H1 (cell line): ENCODE measurements at regions not wholly inside any gene's neighbourhood (a gene's known extent, or its start where the extent isn't known, plus 50 kb on each side); places are given as distances from the start of the nearest gene placed in this dataset.
A peak's percentile ranks its signal among the peaks of the same experiment; 100 is the strongest.

ENCODE experiments used
- CTCF ChIA-PET: fragments of 300-600 bp; sonication (Branson Sonifier 250); formaldehyde crosslinking; loops from one replicate; lab custom pipeline; 2021; ENCODE audit not compliant: partially characterized antibody; lab: Charles Lee
- POLR2A ChIA-PET: fragments of 300-600 bp; sonication (Branson Sonifier 250); formaldehyde crosslinking; loops from one replicate; lab custom pipeline; 2021; ENCODE audit warnings: inconsistent platforms; ENCODE audit not compliant: partially characterized antibody; lab: Charles Lee
- DNase-seq, 2 experiments: peaks; one replicate each; pipeline versions ENCODE4 v3.0.0 to v3.0.0-alpha.2; 2010 to 2022; ENCODE audit warnings: low spot score in 2 of 2, low read depth in 1 of 2, mixed read lengths in 1 of 2
- FAIRE-seq: peaks from 2 replicates; lab custom pipeline; 2011; peaks lifted over from hg19 to GRCh38; lab: Jason Lieb, UNC
- H2AFZ ChIP-seq: 2 replicates; pipeline ENCODE4 v1.8.1; 2012; ENCODE audit warnings: low read length, inconsistent platforms
- H2AK5ac ChIP-seq: 2 replicates; pipeline ENCODE4 v1.6.1; 2013; ENCODE audit warnings: low read depth, low read length
- H2BK120ac ChIP-seq: replicated peaks from 2 replicates; pipeline ENCODE3; 2013; ENCODE audit warnings: low read depth, low read length, inconsistent platforms
- H2BK12ac ChIP-seq: 2 replicates; pipeline ENCODE4 v1.6.1; 2013; ENCODE audit warnings: low read depth, low read length
- H2BK15ac ChIP-seq: 2 replicates; pipeline ENCODE4 v1.6.1; 2013; ENCODE audit warnings: low read length
- H2BK20ac ChIP-seq: 2 replicates; pipeline ENCODE4 v1.6.1; 2013; ENCODE audit warnings: low read length
- H2BK5ac ChIP-seq: 2 replicates; pipeline ENCODE4 v1.6.1; 2013; ENCODE audit warnings: low read depth, low read length
- H3K14ac ChIP-seq: 2 replicates; pipeline ENCODE4 v1.6.1; 2013; ENCODE audit warnings: inconsistent platforms; ENCODE audit not compliant: insufficient read length
- H3K18ac ChIP-seq: 2 replicates; pipeline ENCODE4 v1.6.1; 2013; ENCODE audit warnings: low read length; ENCODE audit errors: extremely low read depth
- H3K23ac ChIP-seq: 2 replicates; pipeline ENCODE4 v1.6.1; 2013; ENCODE audit warnings: inconsistent platforms; ENCODE audit not compliant: insufficient read length
- H3K23me2 ChIP-seq: 2 replicates; pipeline ENCODE4 v1.6.1; 2013; ENCODE audit warnings: low read depth, low read length
- H3K27ac ChIP-seq: 2 replicates; pipeline ENCODE4 v1.6.1; 2011; ENCODE audit warnings: low read depth, low read length, inconsistent platforms
- H3K27me3 ChIP-seq, 4 experiments: replicated peaks in 1 of 4; 1 replicate in 1 of 4; 2 replicates in 3 of 4; pipeline versions ENCODE4 v1.6.1 to v1.8.1; 2011 to 2013; ENCODE audit warnings: low read length in 3 of 4, mild to moderate bottlenecking in 3 of 4, inconsistent platforms in 2 of 4, mixed read lengths in 2 of 4, moderate library complexity in 1 of 4; ENCODE audit not compliant: control insufficient read depth in 3 of 4, insufficient read depth in 3 of 4; ENCODE audit errors: extremely low read depth in 1 of 4
- H3K36me3 ChIP-seq, 4 experiments: 2 replicates each; pipeline versions ENCODE4 v1.6.1 to v1.8.1; 2011 to 2013; ENCODE audit warnings: mild to moderate bottlenecking in 4 of 4, low read length in 3 of 4, moderate library complexity in 2 of 4, control low read depth in 1 of 4, inconsistent platforms in 1 of 4; ENCODE audit not compliant: insufficient read depth in 4 of 4, control insufficient read depth in 2 of 4
- H3K4ac ChIP-seq: replicated peaks from 2 replicates; pipeline ENCODE3; 2013; ENCODE audit warnings: low read length, low read depth, mixed read lengths, inconsistent platforms; ENCODE audit not compliant: insufficient read length
- H3K4me1 ChIP-seq, 4 experiments: replicated peaks in 1 of 4; 1 replicate in 1 of 4; 2 replicates in 3 of 4; pipeline versions ENCODE4 v1.6.1 to v1.8.1; 2011 to 2013; ENCODE audit warnings: low read length in 3 of 4, inconsistent platforms in 2 of 4, mixed read lengths in 1 of 4; ENCODE audit not compliant: insufficient read depth in 4 of 4, control insufficient read depth in 3 of 4
- H3K4me2 ChIP-seq, 2 experiments: 2 replicates each; pipeline versions ENCODE4 v1.6.1 to v1.8.1; 2011 to 2013; ENCODE audit warnings: low read depth in 2 of 2, low read length in 2 of 2, control low read depth in 1 of 2, inconsistent platforms in 1 of 2, mild to moderate bottlenecking in 1 of 2; ENCODE audit not compliant: insufficient read depth in 1 of 2
- H3K4me3 ChIP-seq, 4 experiments: fragments of 200-600, 300-600 bp in 1 of 4; sonication (generic), shearing (Covaris generic), sonication (Bioruptor Twin) in 1 of 4; 2 replicates each; pipeline versions ENCODE4 v1.5.1 to v1.8.1; 2011 to 2016; ENCODE audit warnings: low read length in 4 of 4, low read depth in 3 of 4, control low read depth in 2 of 4, inconsistent platforms in 2 of 4, mild to moderate bottlenecking in 2 of 4, mixed read lengths in 1 of 4, moderate library complexity in 1 of 4; ENCODE audit not compliant: insufficient read depth in 2 of 4; ENCODE audit errors: extremely low read depth in 1 of 4
- H3K56ac ChIP-seq: replicated peaks from 2 replicates; pipeline ENCODE3; 2013; ENCODE audit warnings: low read depth, mild to moderate bottlenecking, mixed read lengths, low read length, inconsistent platforms; ENCODE audit not compliant: insufficient read length
- H3K79me1 ChIP-seq: 2 replicates; pipeline ENCODE4 v1.6.1; 2013; ENCODE audit warnings: low read depth, low read length, control low read depth
- H3K79me2 ChIP-seq, 2 experiments: 2 replicates each; pipeline versions ENCODE4 v1.6.1 to v1.8.1; 2012 to 2013; ENCODE audit warnings: low read length in 2 of 2, mild to moderate bottlenecking in 2 of 2, inconsistent platforms in 1 of 2; ENCODE audit not compliant: insufficient read depth in 2 of 2, control insufficient read depth in 1 of 2
- H3K9ac ChIP-seq, 4 experiments: replicated peaks in 1 of 4; 1 replicate in 1 of 4; 2 replicates in 3 of 4; pipeline versions ENCODE4 v1.6.1 to v1.8.1; 2011 to 2013; ENCODE audit warnings: low read depth in 3 of 4, low read length in 3 of 4, control low read depth in 2 of 4, mild to moderate bottlenecking in 2 of 4, moderate library complexity in 2 of 4, inconsistent platforms in 1 of 4; ENCODE audit errors: extremely low read depth in 1 of 4
- H3K9me3 ChIP-seq, 2 experiments: 2 replicates each; pipeline versions ENCODE4 v1.6.1 to v1.8.1; 2012 to 2013; ENCODE audit warnings: mild to moderate bottlenecking in 2 of 2, moderate library complexity in 2 of 2, control low read depth in 1 of 2, inconsistent platforms in 1 of 2, low read depth in 1 of 2, low read length in 1 of 2, mixed read lengths in 1 of 2; ENCODE audit not compliant: insufficient read depth in 2 of 2
- H4K20me1 ChIP-seq, 2 experiments: replicated peaks in 1 of 2; 2 replicates each; pipeline versions ENCODE3 to v1.8.1; 2011 to 2013; ENCODE audit warnings: inconsistent platforms in 2 of 2, low read length in 2 of 2, mild to moderate bottlenecking in 1 of 2; ENCODE audit not compliant: insufficient read depth in 2 of 2, control insufficient read depth in 1 of 2
- H4K5ac ChIP-seq: 2 replicates; pipeline ENCODE4 v1.6.1; 2013; ENCODE audit warnings: low read length, low read depth, mixed read lengths, inconsistent platforms; ENCODE audit not compliant: insufficient read length
- H4K8ac ChIP-seq: 2 replicates; pipeline ENCODE4 v1.8.0; 2013; ENCODE audit warnings: mild to moderate bottlenecking, moderate library complexity, low read length, inconsistent platforms; ENCODE audit not compliant: insufficient read depth; ENCODE audit errors: extremely low read depth
- H4K91ac ChIP-seq: replicated peaks from 2 replicates; pipeline ENCODE3; 2013; ENCODE audit warnings: low read length, mixed read lengths, inconsistent platforms; ENCODE audit not compliant: insufficient read length
- ASH2L ChIP-seq: fragments of 200-600, 300-600 bp; sonication (generic); IDR thresholded peaks from one replicate; pipeline ENCODE4 v1.7.1; 2017; ENCODE audit warnings: low read length
- CTCF ChIP-seq, 3 experiments: IDR thresholded peaks; 1 replicate in 2 of 3; 2 replicates in 1 of 3; pipeline versions ENCODE4 v1.5.1 to v1.6.1; 2011; ENCODE audit warnings: low read length in 3 of 3, mild to moderate bottlenecking in 3 of 3, inconsistent platforms in 2 of 3, low read depth in 1 of 3, moderate library complexity in 1 of 3; ENCODE audit not compliant: insufficient read depth in 1 of 3; ENCODE audit errors: control extremely low read depth in 1 of 3
- RAD21 ChIP-seq, 2 experiments: IDR thresholded peaks in 1 of 2; conservative IDR thresholded peaks in 1 of 2; 2 replicates each; pipeline ENCODE4 v1.6.1; 2011; ENCODE audit warnings: low read depth in 2 of 2, low read length in 2 of 2, improper control_type of control experiment in 1 of 2, inconsistent platforms in 1 of 2, mild to moderate bottlenecking in 1 of 2, moderate library complexity in 1 of 2
- WGBS, 2 experiments: shearing (Covaris generic) in 1 of 2; methylation state at CpG; one replicate each; pipeline versions ENCODE4 v1.1.6 to v1.1.7; 2013 to 2015; ENCODE audit warnings: low lambda C conversion rate in 2 of 2, mixed read lengths in 2 of 2, inconsistent platforms in 1 of 2, low coverage in 1 of 2, missing lambda C conversion rate in 1 of 2; ENCODE audit not compliant: insufficient replicate concordance in 2 of 2, insufficient coverage in 1 of 2, insufficient read length in 1 of 2; ENCODE audit errors: extremely low coverage in 1 of 2, missing lambda C conversion rate in 1 of 2; 5-methylcytosine and 5-hydroxymethylcytosine counted together

DNA sequence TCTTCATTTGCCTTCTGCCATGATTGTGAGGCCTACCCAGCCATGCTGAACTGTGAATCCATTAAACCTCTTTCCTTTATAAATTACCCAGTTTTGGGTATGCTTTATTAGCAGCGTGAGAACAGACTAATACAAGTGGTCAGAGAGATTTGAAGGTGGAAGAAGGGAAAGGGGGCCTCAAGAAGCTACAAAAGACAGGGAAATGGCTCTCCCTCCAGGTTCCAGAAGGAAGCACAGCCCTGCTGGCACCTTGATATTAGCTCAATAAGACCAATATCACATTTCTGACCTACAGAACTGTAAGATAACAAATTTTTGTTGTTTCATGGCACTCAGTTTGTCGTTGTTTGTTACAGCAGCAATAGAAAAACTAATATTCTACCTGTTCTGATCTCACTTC, 536.5 kb upstream of the MARCKS start:
- Histone ChIP-seq H3K36me3 (no peaks in the 10 kb centered on the region; a peak in 1 of 8 replicates), H3K9me3 (no peaks in the 10 kb centered on the region), H3K14ac (no peak overlapping the region), H3K27ac (no peak overlapping the region), H2BK20ac (no peak overlapping the region), H4K8ac (no peak overlapping the region), H4K20me1 (no peaks in the 10 kb centered on the region), H3K4me3 (no peak overlapping the region), H2AFZ (no peak overlapping the region), H3K4ac (no peak overlapping the region), H2BK5ac (no peak overlapping the region), H4K91ac (no peak overlapping the region), H2BK12ac (no peak overlapping the region), H3K56ac (no peak overlapping the region), H3K18ac (no peak overlapping the region), H2AK5ac (no peak overlapping the region), H2BK15ac (no peak overlapping the region), H3K23me2 (no peaks in the 10 kb centered on the region), H3K9ac (no peak overlapping the region), H3K23ac (no peak overlapping the region), H3K79me2 (no peaks in the 10 kb centered on the region), H3K79me1 (no peaks in the 10 kb centered on the region), H3K27me3 (no peaks in the 10 kb centered on the region), H4K5ac (no peak overlapping the region), H3K4me1 (no peaks in the 10 kb centered on the region), H2BK120ac (no peak overlapping the region), H3K4me2 (no peak overlapping the region)
- FAIRE-seq (no peak), DNase-seq (no peak)
- ChIA-PET CTCF (interaction anchor here (1.0 to 1.7 kb wide), 3 partner anchors 9 to 14 kb away, joined by 3 to 12 read pairs (median 3); no protein-coding TSS in a partner anchor), POLR2A (no interaction called here)
- 90% methylated on average over 2 of the region's 2 CpGs; no CpG with 5 or more reads in 1 of the 2 experiments for WGBS, 2 experiments
- TF ChIP-seq CTCF (IDR thresholded peaks at IDR 0.05; ENCODE audit: control extremely low read depth in 1 of 3, insufficient read depth in 1 of 3, low read depth in 1 of 3, low read length in 3 of 3) (peak in 2 of 3 experiments; percentile 13 to 39; a peak in 2 of 4 replicates), RAD21 (IDR thresholded peaks at IDR 0.05 in 1 of 2, conservative IDR thresholded peaks at IDR 0.05 in 1 of 2; ENCODE audit: low read depth in 2 of 2, low read length in 2 of 2) (peak; percentile 57 to 61), ASH2L (no peak)
